Panc1 (cell line): ENCODE measurements at regions not wholly inside any gene's neighbourhood (a gene's known extent, or its start where the extent isn't known, plus 50 kb on each side); places are given as distances from the start of the nearest gene placed in this dataset.

Experiments used
- POLR2AphosphoS5 ChIP-seq: IDR thresholded peaks from 2 replicates; pipeline ENCODE4 v1.6.1; 2012; ENCODE audit warnings: mild to moderate bottlenecking, low read depth, low read length, moderate library complexity
- SIN3A ChIP-seq: IDR thresholded peaks from 2 replicates; pipeline ENCODE4 v1.6.1; 2012; ENCODE audit warnings: low read depth, mild to moderate bottlenecking, low read length, moderate library complexity, borderline replicate concordance; ENCODE audit not compliant: insufficient read depth
- TCF7L2 ChIP-seq: IDR thresholded peaks from 2 replicates; pipeline ENCODE4 v1.6.1; 2011; ENCODE audit warnings: mild to moderate bottlenecking, low read depth, low read length, inconsistent platforms
- TF ChIP-seq, protein P1 (sequence below): fragments of 450-650 bp; IDR thresholded peaks from 2 replicates; pipeline ENCODE4 v1.5.1; 2017; ENCODE audit warnings: mild to moderate bottlenecking
- TF ChIP-seq, protein P2 (sequence below), 2 experiments: IDR thresholded peaks; 2 replicates each; pipeline ENCODE4 v1.6.1; 2011 to 2012; ENCODE audit warnings: low read depth in 2 of 2, control low read depth in 1 of 2, low read length in 1 of 2, mild to moderate bottlenecking in 1 of 2, moderate library complexity in 1 of 2; ENCODE audit not compliant: insufficient read depth in 1 of 2

DNA sequence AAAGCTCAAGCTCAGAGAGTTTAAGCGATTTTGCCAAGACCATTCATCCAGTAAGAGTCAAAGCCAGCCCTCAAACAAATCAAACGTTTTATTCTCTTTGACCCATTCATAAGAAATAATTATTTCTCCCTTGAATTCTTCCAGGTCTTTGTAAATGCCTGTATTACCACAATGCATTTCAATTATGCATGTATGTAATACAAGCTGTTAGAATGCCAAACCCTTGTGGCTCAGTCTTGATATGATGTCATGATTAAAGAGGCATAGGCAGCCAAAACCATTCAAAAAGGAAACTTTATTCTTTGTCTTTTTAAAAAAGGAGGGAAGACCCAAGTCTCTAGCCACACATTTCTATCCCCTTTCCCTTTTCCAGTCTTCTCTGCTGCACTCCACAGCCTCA lies 56.5 kb upstream of the PGM2 start:
- TF ChIP-seq, protein P1, sequence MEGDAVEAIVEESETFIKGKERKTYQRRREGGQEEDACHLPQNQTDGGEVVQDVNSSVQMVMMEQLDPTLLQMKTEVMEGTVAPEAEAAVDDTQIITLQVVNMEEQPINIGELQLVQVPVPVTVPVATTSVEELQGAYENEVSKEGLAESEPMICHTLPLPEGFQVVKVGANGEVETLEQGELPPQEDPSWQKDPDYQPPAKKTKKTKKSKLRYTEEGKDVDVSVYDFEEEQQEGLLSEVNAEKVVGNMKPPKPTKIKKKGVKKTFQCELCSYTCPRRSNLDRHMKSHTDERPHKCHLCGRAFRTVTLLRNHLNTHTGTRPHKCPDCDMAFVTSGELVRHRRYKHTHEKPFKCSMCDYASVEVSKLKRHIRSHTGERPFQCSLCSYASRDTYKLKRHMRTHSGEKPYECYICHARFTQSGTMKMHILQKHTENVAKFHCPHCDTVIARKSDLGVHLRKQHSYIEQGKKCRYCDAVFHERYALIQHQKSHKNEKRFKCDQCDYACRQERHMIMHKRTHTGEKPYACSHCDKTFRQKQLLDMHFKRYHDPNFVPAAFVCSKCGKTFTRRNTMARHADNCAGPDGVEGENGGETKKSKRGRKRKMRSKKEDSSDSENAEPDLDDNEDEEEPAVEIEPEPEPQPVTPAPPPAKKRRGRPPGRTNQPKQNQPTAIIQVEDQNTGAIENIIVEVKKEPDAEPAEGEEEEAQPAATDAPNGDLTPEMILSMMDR = no peak
- no peak for TF ChIP-seq POLR2AphosphoS5
- TF ChIP-seq SIN3A = no peak
- TF ChIP-seq, protein P2, sequence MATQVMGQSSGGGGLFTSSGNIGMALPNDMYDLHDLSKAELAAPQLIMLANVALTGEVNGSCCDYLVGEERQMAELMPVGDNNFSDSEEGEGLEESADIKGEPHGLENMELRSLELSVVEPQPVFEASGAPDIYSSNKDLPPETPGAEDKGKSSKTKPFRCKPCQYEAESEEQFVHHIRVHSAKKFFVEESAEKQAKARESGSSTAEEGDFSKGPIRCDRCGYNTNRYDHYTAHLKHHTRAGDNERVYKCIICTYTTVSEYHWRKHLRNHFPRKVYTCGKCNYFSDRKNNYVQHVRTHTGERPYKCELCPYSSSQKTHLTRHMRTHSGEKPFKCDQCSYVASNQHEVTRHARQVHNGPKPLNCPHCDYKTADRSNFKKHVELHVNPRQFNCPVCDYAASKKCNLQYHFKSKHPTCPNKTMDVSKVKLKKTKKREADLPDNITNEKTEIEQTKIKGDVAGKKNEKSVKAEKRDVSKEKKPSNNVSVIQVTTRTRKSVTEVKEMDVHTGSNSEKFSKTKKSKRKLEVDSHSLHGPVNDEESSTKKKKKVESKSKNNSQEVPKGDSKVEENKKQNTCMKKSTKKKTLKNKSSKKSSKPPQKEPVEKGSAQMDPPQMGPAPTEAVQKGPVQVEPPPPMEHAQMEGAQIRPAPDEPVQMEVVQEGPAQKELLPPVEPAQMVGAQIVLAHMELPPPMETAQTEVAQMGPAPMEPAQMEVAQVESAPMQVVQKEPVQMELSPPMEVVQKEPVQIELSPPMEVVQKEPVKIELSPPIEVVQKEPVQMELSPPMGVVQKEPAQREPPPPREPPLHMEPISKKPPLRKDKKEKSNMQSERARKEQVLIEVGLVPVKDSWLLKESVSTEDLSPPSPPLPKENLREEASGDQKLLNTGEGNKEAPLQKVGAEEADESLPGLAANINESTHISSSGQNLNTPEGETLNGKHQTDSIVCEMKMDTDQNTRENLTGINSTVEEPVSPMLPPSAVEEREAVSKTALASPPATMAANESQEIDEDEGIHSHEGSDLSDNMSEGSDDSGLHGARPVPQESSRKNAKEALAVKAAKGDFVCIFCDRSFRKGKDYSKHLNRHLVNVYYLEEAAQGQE (IDR thresholded peaks at IDR 0.05; ENCODE audit: insufficient read depth in 1 of 2, low read depth in 2 of 2, low read length in 1 of 2) = no peak
- no peak for TF ChIP-seq TCF7L2
